Suprapubic skin (tissue), 3 donors: ENCODE measurements at regions not wholly inside any gene's neighbourhood (a gene's known extent, or its start where the extent isn't known, plus 50 kb on each side); places are given as distances from the start of the nearest gene placed in this dataset.

ENCODE experiments used
- EP300 ChIP-seq: sonication (generic); formaldehyde crosslinking; IDR thresholded peaks from one replicate; pipeline ENCODE4 v1.6.1; 2017; ENCODE audit warnings: antibody characterized with exemption
- POLR2A ChIP-seq, 2 donors: fragments of 450-650 bp; IDR thresholded peaks; one replicate each; pipeline ENCODE4 v1.6.1; 2017; ENCODE audit warnings: antibody characterized with exemption in 2 of 2, mild to moderate bottlenecking in 2 of 2, moderate library complexity in 2 of 2
- TF ChIP-seq, protein P1 (sequence below), 2 donors: fragments of 200-600 bp in 1 of 2; fragments of 450-650 bp in 1 of 2; sonication (generic) in 1 of 2; IDR thresholded peaks; one replicate each; pipeline ENCODE4 v1.5.1; 2016 to 2019; ENCODE audit warnings: antibody characterized with exemption in 2 of 2, mild to moderate bottlenecking in 1 of 2, moderate library complexity in 1 of 2

GRCh38 chr4:151908201-151908600 is 147.4 kb upstream of the GATB start:
- TF ChIP-seq POLR2A (IDR thresholded peaks at IDR 0.05): no peak
- TF ChIP-seq, protein P1, sequence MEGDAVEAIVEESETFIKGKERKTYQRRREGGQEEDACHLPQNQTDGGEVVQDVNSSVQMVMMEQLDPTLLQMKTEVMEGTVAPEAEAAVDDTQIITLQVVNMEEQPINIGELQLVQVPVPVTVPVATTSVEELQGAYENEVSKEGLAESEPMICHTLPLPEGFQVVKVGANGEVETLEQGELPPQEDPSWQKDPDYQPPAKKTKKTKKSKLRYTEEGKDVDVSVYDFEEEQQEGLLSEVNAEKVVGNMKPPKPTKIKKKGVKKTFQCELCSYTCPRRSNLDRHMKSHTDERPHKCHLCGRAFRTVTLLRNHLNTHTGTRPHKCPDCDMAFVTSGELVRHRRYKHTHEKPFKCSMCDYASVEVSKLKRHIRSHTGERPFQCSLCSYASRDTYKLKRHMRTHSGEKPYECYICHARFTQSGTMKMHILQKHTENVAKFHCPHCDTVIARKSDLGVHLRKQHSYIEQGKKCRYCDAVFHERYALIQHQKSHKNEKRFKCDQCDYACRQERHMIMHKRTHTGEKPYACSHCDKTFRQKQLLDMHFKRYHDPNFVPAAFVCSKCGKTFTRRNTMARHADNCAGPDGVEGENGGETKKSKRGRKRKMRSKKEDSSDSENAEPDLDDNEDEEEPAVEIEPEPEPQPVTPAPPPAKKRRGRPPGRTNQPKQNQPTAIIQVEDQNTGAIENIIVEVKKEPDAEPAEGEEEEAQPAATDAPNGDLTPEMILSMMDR (IDR thresholded peaks at IDR 0.05): no peak
- no peak for TF ChIP-seq EP300
